GM12873 (cell line): ENCODE measurements at regions not wholly inside any gene's neighbourhood (a gene's known extent, or its start where the extent isn't known, plus 50 kb on each side); places are given as distances from the start of the nearest gene placed in this dataset.

Experiments
- CTCF ChIP-seq: IDR thresholded peaks from 2 replicates; pipeline ENCODE4 v1.5.1; 2012; ENCODE audit warnings: low read depth, mild to moderate bottlenecking, moderate library complexity, low read length, control low read depth; ENCODE audit not compliant: insufficient read depth; ENCODE audit errors: missing control alignments

GRCh38 chr18:43651057-43651456 lies 373.8 kb upstream of the SYT4 start:
- no peak for TF ChIP-seq CTCF

GRCh38 chr18:43656547-43656946 lies 379.3 kb upstream of the SYT4 start:
- no peak for TF ChIP-seq CTCF

GRCh38 chr18:43661570-43661969 lies 384.3 kb upstream of the SYT4 start:
- peak; percentile 59 for TF ChIP-seq CTCF

GRCh38 chr18:43662657-43663056 lies 385.4 kb upstream of the SYT4 start:
- TF ChIP-seq CTCF, result no peak

- no peak for TF ChIP-seq CTCF
Observed at GRCh38 chr18:43663159-43663558, 385.9 kb upstream of the SYT4 start.

GRCh38 chr18:43664487-43665008 lies 387.3 kb upstream of the SYT4 start:
- no peak for TF ChIP-seq CTCF

- TF ChIP-seq CTCF, result no peak
Observed at GRCh38 chr18:43665105-43665788, 388.0 kb upstream of the SYT4 start.
